GM10266 (cell line): ENCODE measurements at regions not wholly inside any gene's neighbourhood (a gene's known extent, or its start where the extent isn't known, plus 50 kb on each side); places are given as distances from the start of the nearest gene placed in this dataset.

Experiments
- DNase-seq: peaks from one replicate; pipeline ENCODE4 v3.0.0; 2012; ENCODE audit errors: extremely low spot score
- TF ChIP-seq, protein P1 (sequence below): IDR thresholded peaks from 2 replicates; pipeline ENCODE4 v1.5.1; 2012; ENCODE audit warnings: mild to moderate bottlenecking, low read depth; ENCODE audit not compliant: control insufficient read depth, insufficient read depth; ENCODE audit errors: missing control alignments

DNA sequence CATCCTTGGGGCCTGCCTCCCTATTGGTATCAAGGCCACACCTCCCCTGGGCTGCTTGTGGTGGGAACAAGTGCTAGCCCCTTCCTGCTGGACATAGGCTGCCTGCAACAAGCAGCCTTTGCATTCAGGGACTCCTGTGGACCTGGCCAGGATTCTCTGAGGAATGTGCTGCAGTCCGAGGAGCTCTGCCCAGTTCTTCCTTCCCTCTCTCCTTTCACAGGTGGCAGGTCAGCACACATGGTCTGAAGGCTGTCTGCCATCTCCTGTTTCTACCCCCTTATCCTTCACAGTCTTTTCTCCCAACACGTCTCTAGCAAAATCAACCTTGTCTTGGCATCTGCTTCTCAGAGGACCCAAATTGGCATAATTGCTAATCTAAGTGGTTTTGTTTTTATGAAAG lies 97.0 kb upstream of the LIPC start:
- TF ChIP-seq, protein P1, sequence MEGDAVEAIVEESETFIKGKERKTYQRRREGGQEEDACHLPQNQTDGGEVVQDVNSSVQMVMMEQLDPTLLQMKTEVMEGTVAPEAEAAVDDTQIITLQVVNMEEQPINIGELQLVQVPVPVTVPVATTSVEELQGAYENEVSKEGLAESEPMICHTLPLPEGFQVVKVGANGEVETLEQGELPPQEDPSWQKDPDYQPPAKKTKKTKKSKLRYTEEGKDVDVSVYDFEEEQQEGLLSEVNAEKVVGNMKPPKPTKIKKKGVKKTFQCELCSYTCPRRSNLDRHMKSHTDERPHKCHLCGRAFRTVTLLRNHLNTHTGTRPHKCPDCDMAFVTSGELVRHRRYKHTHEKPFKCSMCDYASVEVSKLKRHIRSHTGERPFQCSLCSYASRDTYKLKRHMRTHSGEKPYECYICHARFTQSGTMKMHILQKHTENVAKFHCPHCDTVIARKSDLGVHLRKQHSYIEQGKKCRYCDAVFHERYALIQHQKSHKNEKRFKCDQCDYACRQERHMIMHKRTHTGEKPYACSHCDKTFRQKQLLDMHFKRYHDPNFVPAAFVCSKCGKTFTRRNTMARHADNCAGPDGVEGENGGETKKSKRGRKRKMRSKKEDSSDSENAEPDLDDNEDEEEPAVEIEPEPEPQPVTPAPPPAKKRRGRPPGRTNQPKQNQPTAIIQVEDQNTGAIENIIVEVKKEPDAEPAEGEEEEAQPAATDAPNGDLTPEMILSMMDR, result no peak
- DNase-seq, result no peak

DNA sequence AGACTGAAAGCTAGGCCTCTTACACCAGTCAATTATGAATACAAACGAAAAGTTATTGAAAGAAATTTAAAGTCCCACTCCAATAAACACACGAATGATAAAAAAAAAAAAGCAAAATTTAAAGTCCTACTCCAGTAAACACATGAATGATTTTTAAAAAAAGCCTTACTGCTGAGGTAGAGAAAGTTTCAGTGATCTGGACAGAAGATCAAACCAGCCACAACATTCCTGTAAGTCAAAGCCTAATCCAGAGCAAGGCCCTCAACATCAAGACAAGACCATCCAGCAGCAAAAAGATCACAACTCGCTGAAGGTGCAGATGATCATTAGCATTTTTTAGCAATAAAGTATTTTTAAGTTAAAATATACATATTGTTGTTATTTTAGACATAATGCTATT lies 95.6 kb upstream of the LIPC start:
- TF ChIP-seq, protein P1, result no peak
- DNase-seq, result no peak

DNA sequence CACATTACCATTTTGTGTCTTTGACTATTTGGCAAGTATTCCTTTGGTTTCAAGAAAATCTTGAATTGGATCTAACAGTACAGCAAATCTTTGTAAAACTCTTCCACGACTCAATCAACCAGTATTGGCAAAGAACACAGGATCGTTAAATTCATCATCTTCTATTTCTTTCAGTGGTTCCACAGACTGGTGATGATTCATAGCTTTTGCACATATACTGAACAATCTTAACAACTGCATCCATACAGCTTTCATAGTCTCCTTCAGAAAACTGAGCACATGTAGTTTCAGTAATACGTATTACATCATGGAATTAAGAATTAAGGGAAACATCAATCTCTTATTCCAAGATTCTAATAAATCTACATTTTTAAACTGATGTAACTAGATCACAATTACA lies 91.6 kb upstream of the LIPC start:
- DNase-seq, result no peak
- TF ChIP-seq, protein P1, result no peak

DNA sequence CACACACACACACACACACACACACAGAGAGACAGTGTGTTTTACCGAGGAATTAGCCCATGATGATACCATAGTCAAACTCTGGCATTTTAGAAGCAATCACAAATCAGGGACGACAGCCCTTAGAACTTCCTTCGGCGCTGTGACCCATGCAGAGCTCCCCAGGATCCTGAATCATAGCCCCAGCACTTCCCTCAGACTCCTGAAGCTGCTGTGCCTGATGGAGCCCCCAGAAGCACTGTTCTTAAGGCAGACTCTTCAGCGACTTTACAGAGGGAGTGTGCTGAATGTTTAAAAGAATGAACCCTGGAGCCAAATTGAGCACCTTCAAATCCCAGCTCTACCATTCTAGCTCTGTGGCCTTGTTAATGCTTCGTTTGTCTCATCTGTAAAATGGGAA lies 89.3 kb upstream of the LIPC start:
- TF ChIP-seq, protein P1, result no peak
- DNase-seq, result no peak

DNA sequence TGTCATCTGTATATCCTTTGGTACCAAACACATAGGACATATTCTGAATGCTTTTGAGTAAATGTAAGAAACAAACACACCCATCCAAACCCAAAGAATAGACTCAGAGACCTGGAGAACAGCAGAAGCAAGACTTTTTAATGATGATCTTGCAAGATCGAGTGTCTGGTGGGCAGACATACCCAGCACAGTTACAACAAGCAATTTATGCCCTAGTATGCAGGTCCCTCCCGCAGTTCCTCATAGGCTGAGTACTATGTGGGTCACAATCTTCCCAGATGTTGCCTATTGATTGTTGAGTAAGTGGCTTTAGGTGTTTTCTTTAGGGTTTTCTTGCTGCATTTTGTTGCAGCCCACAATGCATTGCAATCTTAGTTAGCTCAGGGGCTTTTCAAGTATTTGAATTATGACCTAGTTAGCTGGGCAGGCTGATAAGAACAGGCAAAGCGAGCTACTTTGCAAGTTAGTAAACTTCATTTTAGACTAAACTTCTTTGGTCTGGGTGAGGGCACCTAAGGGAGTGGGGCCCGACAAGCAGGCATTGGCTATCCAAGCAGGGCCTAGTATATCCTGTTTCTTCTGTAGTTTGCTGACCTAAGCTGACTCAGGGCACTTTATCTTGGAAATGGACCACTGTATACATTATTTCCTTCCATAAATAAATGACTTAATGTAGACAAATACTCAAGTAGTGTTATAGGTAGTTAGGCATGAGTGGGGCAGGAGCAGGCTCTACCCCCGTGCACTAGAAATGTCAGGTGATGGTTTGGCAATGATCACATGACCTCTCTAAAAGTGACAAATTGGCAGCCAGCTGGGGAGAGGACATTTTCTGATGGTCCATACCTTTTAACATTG lies 87.3 kb upstream of the LIPC start:
- TF ChIP-seq, protein P1, result no peak

DNA sequence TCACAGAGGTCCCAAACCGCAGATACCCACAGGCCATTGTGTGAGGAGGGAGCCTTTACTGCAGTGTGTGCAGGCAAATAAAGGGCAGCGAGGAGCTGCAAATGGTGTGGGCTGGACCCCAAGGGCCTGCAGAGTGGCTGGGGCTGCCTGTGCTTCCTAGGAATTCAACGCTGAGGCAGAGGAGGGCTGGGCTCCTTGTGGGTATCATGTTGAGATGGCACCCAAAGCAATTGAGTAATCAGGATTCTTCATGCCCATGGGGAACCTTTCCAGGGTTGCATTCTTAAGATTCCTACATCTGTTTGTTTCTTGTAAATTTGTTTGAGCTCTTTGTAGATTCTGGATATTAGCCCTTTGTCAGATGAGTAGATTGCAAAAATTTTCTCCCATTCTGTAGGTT lies 85.4 kb upstream of the LIPC start:
- DNase-seq, result no peak
- TF ChIP-seq, protein P1, result no peak

More for the DNA sequence above, 87.3 kb upstream of the LIPC start:
- DNase-seq, result no peak

DNA sequence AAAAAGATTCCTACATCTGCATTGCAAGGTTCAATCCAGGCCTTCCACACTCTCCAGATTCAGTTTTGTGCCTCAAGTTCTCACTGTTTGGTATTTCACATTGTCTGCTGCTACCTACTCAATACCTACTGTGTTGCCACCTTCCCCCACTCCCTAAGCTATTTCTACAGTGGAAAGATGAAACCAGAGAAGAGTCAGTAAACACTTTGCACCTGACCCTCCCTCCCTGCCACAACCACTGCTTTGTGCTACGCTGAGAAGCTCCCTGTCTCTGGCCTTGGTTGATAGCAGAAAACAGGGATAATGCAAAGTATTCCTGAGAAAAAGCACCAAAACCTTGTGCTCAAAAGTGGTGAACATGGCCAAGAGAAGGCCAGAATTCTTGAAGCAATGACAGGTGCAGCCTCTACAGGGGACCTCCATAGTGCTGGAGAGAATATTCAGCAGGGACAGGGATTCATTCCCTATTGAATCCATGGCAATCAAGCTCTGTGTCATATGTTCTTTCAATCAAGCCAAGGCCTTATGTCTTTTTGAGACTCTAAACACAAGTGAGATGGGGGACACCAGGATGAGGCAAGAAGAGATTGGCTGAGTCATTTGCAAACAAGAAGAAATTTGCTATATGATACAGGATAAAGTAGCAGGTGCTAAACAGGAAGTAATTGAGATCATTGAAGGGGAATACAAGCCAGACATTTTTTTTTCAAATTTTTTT lies 83.5 kb upstream of the LIPC start:
- no peak for DNase-seq
- TF ChIP-seq, protein P1, result no peak
